ENCODE measurements at regions not wholly inside any gene's neighbourhood (a gene's known extent, or its start where the extent isn't known, plus 50 kb on each side); places are given as distances from the start of the nearest gene placed in this dataset.

DNA sequence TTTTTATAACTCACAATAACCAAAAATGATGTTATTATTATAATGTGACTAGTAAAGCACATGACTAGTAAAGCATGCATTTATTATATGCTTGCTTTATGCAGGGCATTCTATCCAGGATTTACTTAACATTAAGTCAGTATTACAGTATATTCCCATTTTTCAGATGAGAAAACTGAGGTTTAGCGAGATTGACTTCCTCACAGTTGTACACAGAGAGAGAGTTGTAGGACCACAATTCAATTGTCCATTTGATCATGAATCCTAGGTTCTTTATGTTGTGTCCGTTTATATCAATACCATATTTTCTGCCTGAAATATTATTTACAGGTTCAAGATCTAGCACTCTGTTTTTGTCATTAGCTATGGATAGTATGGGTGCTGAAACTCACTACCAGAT lies 301.5 kb downstream of the PRL start:
- H3F3A ChIP-seq (ENCODE audit: insufficient read depth, low read length) = no peaks in the 10 kb centered on the region
- no peak overlapping the region for H2AFZ ChIP-seq (ENCODE audit: low read length)
- no peaks in the 10 kb centered on the region for H3K9me2 ChIP-seq (replicated peaks; ENCODE audit: insufficient read depth, low read length)
- no peaks in the 10 kb centered on the region for H3K4me1 ChIP-seq (ENCODE audit: low read length)
- H3K4me3 ChIP-seq (ENCODE audit: low read length) = no peak overlapping the region
- no peak for TF ChIP-seq EZH2 (optimal IDR thresholded peaks at IDR 0.05; ENCODE audit: low read depth, low read length)
- TF ChIP-seq, protein P1, sequence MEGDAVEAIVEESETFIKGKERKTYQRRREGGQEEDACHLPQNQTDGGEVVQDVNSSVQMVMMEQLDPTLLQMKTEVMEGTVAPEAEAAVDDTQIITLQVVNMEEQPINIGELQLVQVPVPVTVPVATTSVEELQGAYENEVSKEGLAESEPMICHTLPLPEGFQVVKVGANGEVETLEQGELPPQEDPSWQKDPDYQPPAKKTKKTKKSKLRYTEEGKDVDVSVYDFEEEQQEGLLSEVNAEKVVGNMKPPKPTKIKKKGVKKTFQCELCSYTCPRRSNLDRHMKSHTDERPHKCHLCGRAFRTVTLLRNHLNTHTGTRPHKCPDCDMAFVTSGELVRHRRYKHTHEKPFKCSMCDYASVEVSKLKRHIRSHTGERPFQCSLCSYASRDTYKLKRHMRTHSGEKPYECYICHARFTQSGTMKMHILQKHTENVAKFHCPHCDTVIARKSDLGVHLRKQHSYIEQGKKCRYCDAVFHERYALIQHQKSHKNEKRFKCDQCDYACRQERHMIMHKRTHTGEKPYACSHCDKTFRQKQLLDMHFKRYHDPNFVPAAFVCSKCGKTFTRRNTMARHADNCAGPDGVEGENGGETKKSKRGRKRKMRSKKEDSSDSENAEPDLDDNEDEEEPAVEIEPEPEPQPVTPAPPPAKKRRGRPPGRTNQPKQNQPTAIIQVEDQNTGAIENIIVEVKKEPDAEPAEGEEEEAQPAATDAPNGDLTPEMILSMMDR (IDR thresholded peaks at IDR 0.05; ENCODE audit: low read length) = no peak
- TF ChIP-seq EZH2phosphoT487 (IDR thresholded peaks at IDR 0.05; ENCODE audit: low read length) = no peak
- H3K4me2 ChIP-seq (ENCODE audit: low read depth, low read length) = no peak overlapping the region
- H4K20me1 ChIP-seq (ENCODE audit: insufficient read depth, low read length) = no peaks in the 10 kb centered on the region
- no peaks in the 10 kb centered on the region for H3K9me3 ChIP-seq (replicated peaks; ENCODE audit: insufficient read depth, low read length)
- DNase-seq = no peak
- H3K79me2 ChIP-seq (ENCODE audit: low read length) = no peaks in the 10 kb centered on the region
- H3K27me3 ChIP-seq (replicated peaks; ENCODE audit: insufficient read depth, low read length) = no peaks in the 10 kb centered on the region
- H3K9ac ChIP-seq (ENCODE audit: low read length) = no peak overlapping the region
- no peak overlapping the region for H3K27ac ChIP-seq (ENCODE audit: low read length)
- no peaks in the 10 kb centered on the region for H3K36me3 ChIP-seq (replicated peaks; ENCODE audit: insufficient read depth, low read length)

DNA sequence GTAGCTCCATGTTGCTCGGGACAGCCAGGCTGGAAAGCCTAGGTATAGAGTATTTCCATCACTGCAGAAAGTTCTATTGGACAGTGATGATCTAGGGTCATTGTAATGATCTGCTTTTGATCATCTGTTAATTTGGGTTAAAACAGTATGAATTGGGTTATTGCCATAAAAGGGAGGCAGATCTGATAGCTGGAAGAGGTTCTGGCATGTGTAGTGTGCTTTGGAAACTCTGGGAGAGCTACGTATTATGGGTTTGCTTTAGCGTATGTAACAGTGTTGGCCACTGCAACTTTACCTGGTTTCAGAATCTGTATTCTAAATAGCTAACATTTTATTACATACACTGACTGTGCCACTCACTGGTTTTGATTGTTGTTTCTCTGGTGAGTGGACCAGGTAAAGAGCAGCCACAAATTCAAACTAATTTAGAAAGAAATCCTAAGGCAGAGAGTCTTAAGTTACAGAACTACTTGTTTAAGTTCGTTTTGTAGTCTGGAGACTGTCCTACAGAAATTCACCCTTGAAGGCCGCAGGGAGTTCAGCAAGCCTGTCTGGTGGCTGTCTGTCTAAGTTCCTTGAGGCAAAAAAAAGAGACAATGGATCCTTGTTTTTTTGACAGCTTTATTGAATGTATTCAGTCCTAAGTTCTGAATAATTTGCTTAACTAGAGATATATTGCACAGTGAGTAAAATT lies 300.3 kb downstream of the PRL start:
- no peak overlapping the region for H3K4me2 ChIP-seq (ENCODE audit: low read depth, low read length)
- H3K4me1 ChIP-seq (ENCODE audit: low read length) = no peaks in the 10 kb centered on the region
- no peaks in the 10 kb centered on the region for H3K79me2 ChIP-seq (ENCODE audit: low read length)
- H3K27me3 ChIP-seq (replicated peaks; ENCODE audit: insufficient read depth, low read length) = no peaks in the 10 kb centered on the region
- no peaks in the 10 kb centered on the region for H3K9me2 ChIP-seq (replicated peaks; ENCODE audit: insufficient read depth, low read length)
- no peaks in the 10 kb centered on the region for H3K9me3 ChIP-seq (replicated peaks; ENCODE audit: insufficient read depth, low read length)
- H3K4me3 ChIP-seq (ENCODE audit: low read length) = no peak overlapping the region
- H3K27ac ChIP-seq (ENCODE audit: low read length) = no peak overlapping the region
- H3F3A ChIP-seq (ENCODE audit: insufficient read depth, low read length) = no peaks in the 10 kb centered on the region
- no peak overlapping the region for H3K9ac ChIP-seq (ENCODE audit: low read length)
- no peak for DNase-seq
- no peaks in the 10 kb centered on the region for H3K36me3 ChIP-seq (replicated peaks; ENCODE audit: insufficient read depth, low read length)
- TF ChIP-seq, protein P1 (IDR thresholded peaks at IDR 0.05; ENCODE audit: low read length) = no peak
- TF ChIP-seq EZH2 (optimal IDR thresholded peaks at IDR 0.05; ENCODE audit: low read depth, low read length) (no peak), EZH2phosphoT487 (IDR thresholded peaks at IDR 0.05; ENCODE audit: low read length) (no peak)
- H2AFZ ChIP-seq (ENCODE audit: low read length) = no peak overlapping the region
- no peaks in the 10 kb centered on the region for H4K20me1 ChIP-seq (ENCODE audit: insufficient read depth, low read length)

DNA sequence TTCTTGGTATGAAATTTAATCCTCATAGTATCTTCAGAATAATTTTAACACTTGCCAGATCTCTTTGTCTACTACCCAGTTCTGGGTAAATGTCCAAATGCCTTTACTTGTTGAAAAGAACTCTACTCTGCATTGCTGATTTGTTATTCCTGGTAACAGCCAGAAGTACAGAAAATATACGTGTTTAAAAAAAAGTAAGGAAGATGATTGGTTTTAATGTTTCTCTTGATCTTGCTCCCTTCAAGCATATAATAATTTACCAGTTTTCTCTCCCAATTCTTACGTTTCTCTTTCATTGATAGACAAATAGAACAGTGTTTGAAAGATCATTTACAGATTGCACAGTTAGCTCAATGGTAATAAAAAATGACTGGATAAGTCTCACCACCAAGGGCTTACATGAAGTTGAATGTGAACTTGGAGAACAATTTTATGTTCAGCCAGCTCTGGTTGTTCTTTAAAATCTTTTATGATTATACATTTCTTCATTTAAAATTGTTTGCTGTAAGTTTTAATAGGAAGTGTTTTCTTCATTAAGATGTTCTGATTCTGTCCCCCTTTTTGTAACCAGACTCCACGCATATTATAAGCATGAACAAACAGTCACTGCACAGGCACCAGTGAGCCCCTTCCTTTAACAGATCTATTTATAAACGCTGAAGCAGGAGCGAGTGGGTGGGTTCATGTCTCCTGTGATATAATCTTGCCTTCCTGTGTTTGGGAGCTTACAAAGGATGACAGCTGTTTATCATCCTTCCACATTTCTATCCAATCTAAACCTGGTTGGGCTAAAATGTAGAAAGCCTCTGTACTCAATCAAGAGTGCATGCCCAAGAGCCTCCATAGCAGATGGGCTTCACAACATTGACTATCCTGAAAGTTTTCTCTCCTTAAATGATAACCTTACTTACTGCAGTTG lies 299.5 kb downstream of the PRL start:
- Histone ChIP-seq H3F3A (ENCODE audit: insufficient read depth, low read length) (no peaks in the 10 kb centered on the region), H3K4me2 (ENCODE audit: low read depth, low read length) (no peak overlapping the region), H2AFZ (ENCODE audit: low read length) (no peak overlapping the region), H3K4me1 (ENCODE audit: low read length) (no peaks in the 10 kb centered on the region), H3K36me3 (replicated peaks; ENCODE audit: insufficient read depth, low read length) (no peaks in the 10 kb centered on the region), H3K9me2 (replicated peaks; ENCODE audit: insufficient read depth, low read length) (no peaks in the 10 kb centered on the region), H3K79me2 (ENCODE audit: low read length) (no peaks in the 10 kb centered on the region), H3K4me3 (ENCODE audit: low read length) (no peak overlapping the region), H3K9ac (ENCODE audit: low read length) (no peak overlapping the region), H3K9me3 (replicated peaks; ENCODE audit: insufficient read depth, low read length) (no peaks in the 10 kb centered on the region), H3K27ac (ENCODE audit: low read length) (no peak overlapping the region), H3K27me3 (replicated peaks; ENCODE audit: insufficient read depth, low read length) (no peaks in the 10 kb centered on the region), H4K20me1 (ENCODE audit: insufficient read depth, low read length) (no peaks in the 10 kb centered on the region)
- TF ChIP-seq EZH2 (optimal IDR thresholded peaks at IDR 0.05; ENCODE audit: low read depth, low read length) (no peak), EZH2phosphoT487 (IDR thresholded peaks at IDR 0.05; ENCODE audit: low read length) (no peak)
- TF ChIP-seq, protein P1 (IDR thresholded peaks at IDR 0.05; ENCODE audit: low read length) = no peak
- no peak for DNase-seq

All from MM.1S (cell line).